HEK293 (cell line): ENCODE measurements at regions not wholly inside any gene's neighbourhood (a gene's known extent, or its start where the extent isn't known, plus 50 kb on each side); places are given as distances from the start of the nearest gene placed in this dataset.

Experiments
- CTCF ChIA-PET: fragments of 350-600 bp; formaldehyde crosslinking; extraction: SDS; loops from one replicate; lab custom pipeline; 2021; ENCODE audit warnings: antibody characterized with exemption; lab: Yijun Ruan, JAX
- POLR2A ChIA-PET: fragments of 300-600 bp; formaldehyde crosslinking; extraction: SDS; loops from one replicate; lab custom pipeline; 2020; ENCODE audit warnings: antibody characterized with exemption, inconsistent platforms; lab: Yijun Ruan, JAX
- H3K27ac ChIP-seq: fragments of 200-500 bp; sonication (Bioruptor generic); 2 replicates; pipeline ENCODE4 v1.5.1; 2014; ENCODE audit warnings: low read depth, low read length, control low read depth, inconsistent platforms; ENCODE audit errors: extremely low read depth
- H3K36me3 ChIP-seq, 2 experiments: fragments of 200-500 bp in 1 of 2; sonication (Bioruptor generic) in 1 of 2; 1 replicate in 1 of 2; 2 replicates in 1 of 2; pipeline ENCODE4 v1.5.1; 2014 to 2017; ENCODE audit warnings: inconsistent platforms in 2 of 2, low read length in 2 of 2; ENCODE audit not compliant: control insufficient read depth in 2 of 2, insufficient read depth in 1 of 2
- H3K4me1 ChIP-seq: fragments of 200-500 bp; sonication (Bioruptor generic); 2 replicates; pipeline ENCODE4 v1.5.1; 2014; ENCODE audit warnings: mild to moderate bottlenecking, low read length, inconsistent platforms; ENCODE audit not compliant: control insufficient read depth, insufficient read depth
- H3K4me3 ChIP-seq: 2 replicates; pipeline ENCODE4 v1.5.1; 2011; ENCODE audit warnings: low read depth, mild to moderate bottlenecking, control low read depth, low read length, moderate library complexity
- H3K9me3 ChIP-seq: fragments of 200-500 bp; sonication (Bioruptor generic); 2 replicates; pipeline ENCODE4 v1.5.1; 2014; ENCODE audit warnings: low read depth, low read length, inconsistent platforms; ENCODE audit not compliant: control insufficient read depth, insufficient read depth
- BCL6B ChIP-seq: fragments of 450-650 bp; formaldehyde crosslinking; IDR thresholded peaks from 2 replicates; pipeline ENCODE4 v1.5.1; 2017; ENCODE audit warnings: missing biosample characterization, missing genetic modification characterization
- CTCF ChIP-seq: fragments of 450-650 bp; formaldehyde crosslinking; IDR thresholded peaks from 2 replicates; pipeline ENCODE4 v1.5.1; 2016; ENCODE audit warnings: missing biosample characterization, missing genetic modification characterization
- GLI2 ChIP-seq: fragments of 450-650 bp; formaldehyde crosslinking; IDR thresholded peaks from 2 replicates; pipeline ENCODE4; 2017; ENCODE audit warnings: missing biosample characterization, missing genetic modification characterization, low read depth, borderline replicate concordance
- KLF1 ChIP-seq: fragments of 450-650 bp; formaldehyde crosslinking; IDR thresholded peaks from 2 replicates; pipeline ENCODE4 v1.5.1; 2016; ENCODE audit warnings: missing biosample characterization, missing genetic modification characterization
- PRDM1 ChIP-seq: fragments of 450-650 bp; formaldehyde crosslinking; IDR thresholded peaks from 2 replicates; pipeline ENCODE4; 2016; ENCODE audit warnings: missing biosample characterization, missing genetic modification characterization
- PRDM10 ChIP-seq: fragments of 450-650 bp; formaldehyde crosslinking; IDR thresholded peaks from 2 replicates; pipeline ENCODE4 v1.5.1; 2016; ENCODE audit warnings: missing biosample characterization, missing genetic modification characterization
- ZNF23 ChIP-seq: fragments of 450-650 bp; formaldehyde crosslinking; IDR thresholded peaks from 2 replicates; pipeline ENCODE4 v1.5.1; 2016; ENCODE audit warnings: missing biosample characterization, missing genetic modification characterization, borderline replicate concordance
- ZNF26 ChIP-seq: fragments of 450-650 bp; formaldehyde crosslinking; IDR thresholded peaks from 2 replicates; pipeline ENCODE4 v1.5.1; 2016; ENCODE audit warnings: missing biosample characterization, missing genetic modification characterization
- ZNF366 ChIP-seq: fragments of 450-650 bp; formaldehyde crosslinking; conservative IDR thresholded peaks from 2 replicates; pipeline ENCODE4 v1.5.1; 2016; ENCODE audit warnings: missing biosample characterization, missing genetic modification characterization
- ZNF404 ChIP-seq: fragments of 450-650 bp; formaldehyde crosslinking; IDR thresholded peaks from 2 replicates; pipeline ENCODE4 v1.5.1; 2017; ENCODE audit warnings: missing biosample characterization, missing genetic modification characterization
- ZNF48 ChIP-seq: fragments of 450-650 bp; formaldehyde crosslinking; IDR thresholded peaks from 2 replicates; pipeline ENCODE4 v1.5.1; 2016; ENCODE audit warnings: missing biosample characterization, missing genetic modification characterization
- ZNF548 ChIP-seq: fragments of 450-650 bp; formaldehyde crosslinking; IDR thresholded peaks from 2 replicates; pipeline ENCODE4 v1.5.1; 2016; ENCODE audit warnings: missing biosample characterization, missing genetic modification characterization
- ZNF621 ChIP-seq: fragments of 450-650 bp; formaldehyde crosslinking; IDR thresholded peaks from 2 replicates; pipeline ENCODE4 v1.5.1; 2017; ENCODE audit warnings: missing biosample characterization, missing genetic modification characterization
- ZNF623 ChIP-seq: fragments of 450-650 bp; formaldehyde crosslinking; IDR thresholded peaks from 2 replicates; pipeline ENCODE4 v1.5.1; 2016; ENCODE audit warnings: missing biosample characterization, missing genetic modification characterization
- ZNF624 ChIP-seq: fragments of 450-650 bp; formaldehyde crosslinking; IDR thresholded peaks from 2 replicates; pipeline ENCODE4 v1.5.1; 2017; ENCODE audit warnings: missing biosample characterization, missing genetic modification characterization
- ZNF658 ChIP-seq: fragments of 450-650 bp; formaldehyde crosslinking; IDR thresholded peaks from 2 replicates; pipeline ENCODE4; 2016; ENCODE audit warnings: missing biosample characterization, missing genetic modification characterization
- ZNF670 ChIP-seq: fragments of 450-650 bp; formaldehyde crosslinking; IDR thresholded peaks from 2 replicates; pipeline ENCODE4 v1.5.1; 2016; ENCODE audit warnings: missing biosample characterization, missing genetic modification characterization, low read depth
- ZNF791 ChIP-seq: fragments of 450-650 bp; formaldehyde crosslinking; IDR thresholded peaks from 2 replicates; pipeline ENCODE4 v1.5.1; 2016; ENCODE audit warnings: missing biosample characterization, missing genetic modification characterization
- ZSCAN18 ChIP-seq: fragments of 450-650 bp; formaldehyde crosslinking; IDR thresholded peaks from 2 replicates; pipeline ENCODE4 v1.5.1; 2016; ENCODE audit warnings: missing biosample characterization, missing genetic modification characterization

GRCh38 chr3:147934451-147935180 is 525.5 kb downstream of the ZIC1 start:
- CTCF ChIA-PET = interaction anchor here (0.6 kb wide), 1 partner anchor 95 kb away, joined by 3 read pairs; no protein-coding TSS in a partner anchor
- H3K4me3 ChIP-seq = no peak overlapping the region
- no peaks in the 10 kb centered on the region for H3K4me1 ChIP-seq
- TF ChIP-seq BCL6B (no peak), ZSCAN18 (tag by site-specific recombination) (no peak), ZNF548 (tag by site-specific recombination) (no peak), ZNF624 (tag by site-specific recombination) (no peak), ZNF658 (no peak), ZNF621 (tag by site-specific recombination) (no peak), ZNF366 (tag by site-specific recombination) (no peak), PRDM10 (tag by site-specific recombination) (no peak), PRDM1 (tag by site-specific recombination) (no peak)
- no peak overlapping the region for H3K27ac ChIP-seq
- H3K9me3 ChIP-seq = no peaks in the 10 kb centered on the region
- H3K36me3 ChIP-seq = no peaks in the 10 kb centered on the region
- POLR2A ChIA-PET = no interaction called here

- POLR2A ChIA-PET = no interaction called here
- CTCF ChIA-PET = no interaction called here
- Histone ChIP-seq H3K4me1 (no peaks in the 10 kb centered on the region), H3K4me3 (no peak overlapping the region), H3K27ac (no peak overlapping the region), H3K36me3 (no peaks in the 10 kb centered on the region), H3K9me3 (no peaks in the 10 kb centered on the region)
- no peak for TF ChIP-seq KLF1
- no peak for TF ChIP-seq ZNF23 (tag by site-specific recombination)
- TF ChIP-seq GLI2 (tag by site-specific recombination) = no peak
- no peak for TF ChIP-seq ZNF623 (tag by site-specific recombination)
- no peak for TF ChIP-seq CTCF (tag by site-specific recombination)
- no peak for TF ChIP-seq ZNF791 (tag by site-specific recombination)
- no peak for TF ChIP-seq ZNF26
- no peak for TF ChIP-seq ZNF366 (tag by site-specific recombination)
- no peak for TF ChIP-seq ZNF48 (tag by site-specific recombination)
- TF ChIP-seq ZNF404 (tag by site-specific recombination) = no peak
- TF ChIP-seq ZNF670 (tag by site-specific recombination) = no peak
These were observed 528.2 kb downstream of the ZIC1 start for GRCh38 chr3:147937341-147937740.
